Right lobe of liver (tissue), 6 donors: ENCODE measurements at regions not wholly inside any gene's neighbourhood (a gene's known extent, or its start where the extent isn't known, plus 50 kb on each side); places are given as distances from the start of the nearest gene placed in this dataset.

Experiments
- ATAC-seq, 4 donors: fragments of 200-7000 bp; cut with Tn5 transposase; one replicate each; pipeline ENCODE4 v1.9.1; 2020; ENCODE audit warnings: mild to moderate bottlenecking in 4 of 4, moderate library complexity in 4 of 4
- DNase-seq, 3 donors: peaks; one replicate each; pipeline ENCODE4 v3.0.0-alpha.2; 2020
- H3K27ac ChIP-seq, 3 donors: fragments of 200-600 bp; one replicate each; pipeline ENCODE4 v1.8.0; 2022
- H3K27me3 ChIP-seq, 2 donors: fragments of 200-600 bp; one replicate each; pipeline ENCODE4 v1.8.0; 2022
- H3K36me3 ChIP-seq, 4 donors: fragments of 200-600 bp; sonication (generic) in 1 of 4; one replicate each; pipeline versions ENCODE4 v1.5.1 to v1.8.0; 2017 to 2022; ENCODE audit warnings: control low read depth in 1 of 4
- H3K4me1 ChIP-seq, 4 donors: fragments of 200-600 bp; sonication (generic) in 1 of 4; one replicate each; pipeline versions ENCODE4 v1.5.1 to v1.8.0; 2017 to 2022; ENCODE audit warnings: control low read depth in 1 of 4
- H3K4me3 ChIP-seq, 3 donors: fragments of 200-600 bp; one replicate each; pipeline ENCODE4 v1.8.0; 2022
- H3K9me3 ChIP-seq, 4 donors: fragments of 200-600 bp; sonication (generic) in 1 of 4; one replicate each; pipeline versions ENCODE4 v1.5.1 to v1.8.0; 2017 to 2022; ENCODE audit warnings: control low read depth in 1 of 4
- POLR2A ChIP-seq: fragments of 450-650 bp; IDR thresholded peaks from one replicate; pipeline ENCODE4 v1.6.1; 2017; ENCODE audit warnings: antibody characterized with exemption, mild to moderate bottlenecking
- WGBS: methylation state at CpG from one replicate; pipeline ENCODE4 v1.1.6; 2018; ENCODE audit warnings: low coverage, low lambda C conversion rate; ENCODE audit not compliant: insufficient coverage; ENCODE audit errors: missing lambda C conversion rate; 5-methylcytosine and 5-hydroxymethylcytosine counted together
- intact Hi-C, 2 donors: fragments of 100-400 bp; cut with DNase I; formaldehyde crosslinking; loops; one replicate each; pipeline versions ENCODE4 v1.11.2 to v1.14.1; 2022
- TF ChIP-seq, protein P1 (sequence below), 4 donors: fragments of 200-600 bp in 3 of 4; fragments of 450-650 bp in 1 of 4; IDR thresholded peaks; one replicate each; pipeline versions ENCODE4 v1.5.1 to v1.8.0; 2016 to 2022; ENCODE audit warnings: antibody characterized with exemption in 4 of 4, mild to moderate bottlenecking in 2 of 4
- donor health status: DM: no; HTN: yes; CAD: no.
- donor health status: DM: no; HTN: no; CAD: no.
- donor health status: DM: no; HTN: no; CAD: no.
- donor health status: DM: no; HTN: yes; CAD: no.
- donor health status: DM: no; HTN: yes; CAD: no.

DNA sequence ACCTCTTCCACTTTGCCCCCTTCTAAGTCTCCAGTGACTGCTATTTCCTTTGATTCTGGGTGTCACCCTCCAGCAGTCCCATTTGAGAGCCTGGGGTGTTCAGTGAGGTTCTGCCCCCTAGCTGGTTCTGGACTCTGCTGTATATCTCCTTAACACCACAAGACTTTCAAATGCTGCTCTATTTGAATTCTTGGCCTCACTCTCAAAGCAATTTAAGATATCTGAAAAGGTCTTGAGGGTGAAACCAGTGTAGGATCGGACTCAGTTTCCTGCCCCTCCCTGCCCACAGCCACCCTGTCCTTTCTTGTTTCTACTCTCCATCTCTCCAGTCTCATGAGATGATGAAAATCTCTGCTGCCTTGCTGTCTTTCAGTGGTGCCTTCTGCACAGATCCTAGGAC is 280.9 kb downstream of the TENT4A start:
- H3K27me3 ChIP-seq = no peaks in the 10 kb centered on the region

DNA sequence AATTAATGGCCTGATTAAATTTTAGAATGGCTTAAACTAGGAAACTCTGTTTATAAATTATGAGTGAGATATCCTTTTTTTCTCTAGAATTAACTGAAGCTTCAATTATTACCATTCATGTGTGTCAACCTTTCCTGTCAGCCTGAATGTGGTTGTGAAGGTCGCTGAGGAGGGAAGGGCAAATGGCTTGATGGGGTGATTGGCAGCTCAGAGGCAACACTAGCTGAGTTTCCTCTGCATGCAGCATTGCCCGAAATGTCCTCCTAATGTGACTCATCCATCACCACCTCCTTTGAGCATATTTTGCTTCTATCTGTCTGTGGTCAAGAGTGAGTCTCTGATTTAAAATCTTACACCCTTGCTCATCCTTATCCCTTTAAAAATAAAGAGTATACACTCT is 281.9 kb downstream of the TENT4A start:
- ATAC-seq (no peak), DNase-seq (no peak)
- intact Hi-C loops = no loop called here
- no peaks in the 10 kb centered on the region for H3K4me1 ChIP-seq
- H3K9me3 ChIP-seq = no peaks in the 10 kb centered on the region
- no peak overlapping the region for H3K27ac ChIP-seq
- H3K36me3 ChIP-seq = no peaks in the 10 kb centered on the region
- no peak for TF ChIP-seq POLR2A
- TF ChIP-seq, protein P1, sequence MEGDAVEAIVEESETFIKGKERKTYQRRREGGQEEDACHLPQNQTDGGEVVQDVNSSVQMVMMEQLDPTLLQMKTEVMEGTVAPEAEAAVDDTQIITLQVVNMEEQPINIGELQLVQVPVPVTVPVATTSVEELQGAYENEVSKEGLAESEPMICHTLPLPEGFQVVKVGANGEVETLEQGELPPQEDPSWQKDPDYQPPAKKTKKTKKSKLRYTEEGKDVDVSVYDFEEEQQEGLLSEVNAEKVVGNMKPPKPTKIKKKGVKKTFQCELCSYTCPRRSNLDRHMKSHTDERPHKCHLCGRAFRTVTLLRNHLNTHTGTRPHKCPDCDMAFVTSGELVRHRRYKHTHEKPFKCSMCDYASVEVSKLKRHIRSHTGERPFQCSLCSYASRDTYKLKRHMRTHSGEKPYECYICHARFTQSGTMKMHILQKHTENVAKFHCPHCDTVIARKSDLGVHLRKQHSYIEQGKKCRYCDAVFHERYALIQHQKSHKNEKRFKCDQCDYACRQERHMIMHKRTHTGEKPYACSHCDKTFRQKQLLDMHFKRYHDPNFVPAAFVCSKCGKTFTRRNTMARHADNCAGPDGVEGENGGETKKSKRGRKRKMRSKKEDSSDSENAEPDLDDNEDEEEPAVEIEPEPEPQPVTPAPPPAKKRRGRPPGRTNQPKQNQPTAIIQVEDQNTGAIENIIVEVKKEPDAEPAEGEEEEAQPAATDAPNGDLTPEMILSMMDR (IDR thresholded peaks at IDR 0.05) = no peak
- WGBS = 55% methylated on average over 2 of the region's 2 CpGs
- no peak overlapping the region for H3K4me3 ChIP-seq
- H3K27me3 ChIP-seq = no peaks in the 10 kb centered on the region

More for the DNA sequence above, 280.9 kb downstream of the TENT4A start:
- Histone ChIP-seq H3K36me3 (no peaks in the 10 kb centered on the region), H3K4me1 (no peaks in the 10 kb centered on the region), H3K27ac (no peak overlapping the region), H3K4me3 (no peak overlapping the region), H3K9me3 (no peaks in the 10 kb centered on the region)
- ATAC-seq = no peak
- intact Hi-C loops = no loop called here
- no peak for DNase-seq
- TF ChIP-seq, protein P1 (IDR thresholded peaks at IDR 0.05) = no peak
- TF ChIP-seq POLR2A = no peak
- WGBS = no CpG with 5 or more reads among the region's 1 CpG

DNA sequence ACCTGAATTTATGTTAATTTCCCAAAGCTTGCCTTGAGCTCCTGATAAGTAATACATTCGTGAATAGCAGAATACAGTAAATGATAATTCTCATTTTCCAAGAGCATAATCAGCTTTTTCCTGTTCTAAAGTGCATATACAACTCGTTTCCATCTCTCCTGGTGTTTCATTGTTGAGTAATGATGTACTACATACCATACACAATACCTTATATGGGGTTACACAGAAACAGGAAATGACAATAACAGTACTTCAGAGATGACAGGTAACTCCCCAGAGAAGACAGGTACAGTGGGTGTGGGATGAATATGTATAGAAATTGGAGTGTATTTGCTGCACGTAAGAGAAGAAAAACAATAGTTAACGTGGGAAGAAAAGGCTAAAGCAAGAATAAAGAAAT is 287.1 kb downstream of the TENT4A start:
- ATAC-seq = no peak

DNA sequence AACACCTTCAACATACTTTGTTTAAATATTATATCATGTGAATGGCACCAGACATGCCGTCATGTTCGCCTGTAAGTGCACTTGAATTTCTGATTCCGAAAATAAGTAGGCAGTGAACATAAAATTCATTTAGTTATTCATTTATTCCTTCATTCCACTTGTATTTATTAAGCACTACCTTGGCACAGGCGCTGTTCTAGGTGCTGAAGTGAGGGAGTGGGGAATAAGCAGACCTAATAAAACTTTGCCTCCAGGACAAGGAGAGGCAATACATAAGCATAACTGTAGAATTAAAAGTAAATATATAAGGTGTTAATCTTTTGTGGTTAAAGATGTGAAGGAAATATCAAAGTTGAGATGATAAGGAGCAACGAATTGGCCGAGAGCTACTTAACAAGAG is 297.4 kb downstream of the TENT4A start:
- Histone ChIP-seq H3K27ac (no peak overlapping the region), H3K4me1 (no peaks in the 10 kb centered on the region), H3K36me3 (no peaks in the 10 kb centered on the region), H3K4me3 (no peak overlapping the region), H3K27me3 (peaks cover 0 to 8% of the 10 kb centered on the region in 2 donors), H3K9me3 (no peaks in the 10 kb centered on the region)
- ATAC-seq (no peak), DNase-seq (no peak)
- 36% methylated on average over 6 of the region's 6 CpGs for WGBS
- TF ChIP-seq POLR2A = no peak
- TF ChIP-seq, protein P1 (IDR thresholded peaks at IDR 0.05) = no peak
- intact Hi-C loops = no loop called here

More for the DNA sequence above, 287.1 kb downstream of the TENT4A start:
- no peak for TF ChIP-seq POLR2A
- TF ChIP-seq, protein P1 (IDR thresholded peaks at IDR 0.05) = no peak
- H3K27me3 ChIP-seq = no peaks in the 10 kb centered on the region
- H3K36me3 ChIP-seq = no peaks in the 10 kb centered on the region
- no peaks in the 10 kb centered on the region for H3K9me3 ChIP-seq
- no peak overlapping the region for H3K27ac ChIP-seq
- intact Hi-C loops = no loop called here
- H3K4me1 ChIP-seq = no peaks in the 10 kb centered on the region
- 26% methylated on average over 4 of the region's 4 CpGs for WGBS
- no peak overlapping the region for H3K4me3 ChIP-seq
- no peak for DNase-seq

DNA sequence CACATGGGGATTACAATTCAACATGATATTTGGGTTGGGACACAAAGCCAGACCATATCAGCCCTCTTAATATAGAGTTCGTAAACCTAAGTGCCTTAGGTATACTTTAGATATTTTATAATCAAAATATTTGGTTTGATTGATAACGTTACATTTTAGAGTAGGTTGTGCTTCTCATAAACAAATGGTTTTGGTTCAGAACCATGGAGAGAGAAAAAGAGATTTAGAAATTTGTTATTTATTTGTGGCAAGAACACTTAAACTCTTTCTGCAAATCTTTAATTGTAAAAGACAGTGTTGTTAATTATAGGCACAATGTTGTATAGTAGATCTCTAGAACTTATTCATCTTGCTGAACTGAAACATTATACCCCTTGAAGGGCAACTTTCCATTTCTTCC is 298.8 kb downstream of the TENT4A start:
- no peak overlapping the region for H3K4me3 ChIP-seq
- ATAC-seq (no peak), DNase-seq (no peak)
- H3K27me3 ChIP-seq = peaks cover 0 to 8% of the 10 kb centered on the region in 2 donors
- intact Hi-C loops = no loop called here
- 51% methylated on average over 2 of the region's 2 CpGs for WGBS
- H3K4me1 ChIP-seq = no peaks in the 10 kb centered on the region
- H3K27ac ChIP-seq = no peak overlapping the region
- no peaks in the 10 kb centered on the region for H3K36me3 ChIP-seq
- TF ChIP-seq, protein P1 (IDR thresholded peaks at IDR 0.05) = no peak
- TF ChIP-seq POLR2A = no peak
- H3K9me3 ChIP-seq = no peaks in the 10 kb centered on the region
